Stimulated activated CD4-positive, alpha-beta T cell treated with anti-CD3 and anti-CD28 coated beads, Interleukin-4, amount 100 ng/mL, for 4 hours (primary cell): ENCODE measurements at regions not wholly inside any gene's neighbourhood (a gene's known extent, or its start where the extent isn't known, plus 50 kb on each side); places are given as distances from the start of the nearest gene placed in this dataset.

Experiments
- DNase-seq, 2 experiments: peaks; one replicate each; pipeline ENCODE4 v3.0.0-alpha.2; 2020

DNA sequence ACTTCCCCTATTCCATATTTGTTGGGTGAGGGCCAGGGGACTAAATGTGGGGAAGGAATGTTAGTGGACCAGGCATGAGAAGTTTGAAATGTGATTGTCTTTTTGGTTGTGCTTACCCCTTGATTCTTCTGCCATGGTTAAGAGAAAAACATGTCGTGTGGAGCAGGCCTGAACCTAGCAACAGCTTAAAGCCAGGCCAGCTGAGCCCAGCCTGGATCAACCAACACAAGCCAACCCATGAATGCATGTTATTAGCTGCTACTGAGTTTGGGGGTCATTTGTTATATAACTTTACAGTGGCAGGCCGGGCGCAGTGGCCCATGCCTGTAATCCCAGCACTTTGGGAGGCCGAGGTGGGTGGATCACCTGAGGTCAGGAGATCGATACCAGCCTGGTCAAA, 52.4 kb upstream of the TRIO start:
- no peak for DNase-seq

DNA sequence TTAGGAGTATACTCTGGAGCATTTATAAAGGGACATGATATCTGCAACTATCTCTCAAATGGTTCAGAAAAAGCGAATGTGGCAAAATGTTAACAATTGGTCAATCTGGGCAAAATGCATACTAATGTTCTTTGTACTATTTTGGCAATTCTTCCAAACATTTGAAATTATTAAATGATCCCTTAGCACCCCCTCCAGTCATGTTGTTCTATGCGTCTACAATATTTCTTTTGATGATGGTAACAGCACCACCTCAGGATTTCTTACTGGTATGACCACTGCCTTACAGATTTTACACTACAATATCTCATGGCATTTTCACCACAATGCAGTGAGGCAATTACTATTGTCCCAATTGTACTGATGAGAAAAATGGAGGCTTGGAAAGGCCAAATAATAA, 52.9 kb upstream of the TRIO start:
- DNase-seq = no peak

DNA sequence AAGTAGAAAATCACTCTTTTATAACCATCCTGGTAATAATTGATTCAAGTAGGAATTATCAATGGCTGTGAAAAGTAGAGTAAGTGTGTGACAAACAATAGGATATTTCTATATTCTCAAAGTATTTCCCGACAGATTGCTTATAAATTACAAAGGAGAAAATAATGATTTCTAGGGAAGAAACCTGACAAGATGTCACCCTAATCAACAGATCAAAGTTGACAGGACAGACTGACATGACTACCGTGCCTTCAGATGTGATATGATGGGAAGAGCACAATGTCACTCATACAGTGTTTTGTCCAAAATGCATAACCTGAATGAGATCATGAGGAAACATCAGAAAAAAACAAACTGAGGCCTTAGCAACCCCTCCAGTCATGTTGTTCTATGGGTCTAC, 53.9 kb upstream of the TRIO start:
- DNase-seq = no peak

DNA sequence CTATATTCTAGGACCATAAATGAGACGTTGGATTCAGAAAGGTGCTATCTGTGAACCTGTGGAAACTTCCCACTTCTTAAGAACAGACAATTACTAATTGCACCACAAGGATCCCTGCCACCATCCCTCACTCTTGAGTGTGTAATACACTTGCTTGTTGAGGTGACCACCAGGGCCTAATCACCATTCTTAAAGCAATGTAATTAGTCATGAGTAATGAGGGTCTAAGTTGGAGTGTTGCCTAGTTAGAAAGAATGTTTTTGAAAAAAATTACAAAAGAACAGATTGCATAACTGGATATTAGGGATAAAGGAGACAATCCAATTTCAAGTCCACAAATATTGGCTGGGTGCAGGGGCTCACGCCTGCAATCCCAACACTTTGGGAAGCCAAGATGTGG, 56.9 kb upstream of the TRIO start:
- DNase-seq = no peak

DNA sequence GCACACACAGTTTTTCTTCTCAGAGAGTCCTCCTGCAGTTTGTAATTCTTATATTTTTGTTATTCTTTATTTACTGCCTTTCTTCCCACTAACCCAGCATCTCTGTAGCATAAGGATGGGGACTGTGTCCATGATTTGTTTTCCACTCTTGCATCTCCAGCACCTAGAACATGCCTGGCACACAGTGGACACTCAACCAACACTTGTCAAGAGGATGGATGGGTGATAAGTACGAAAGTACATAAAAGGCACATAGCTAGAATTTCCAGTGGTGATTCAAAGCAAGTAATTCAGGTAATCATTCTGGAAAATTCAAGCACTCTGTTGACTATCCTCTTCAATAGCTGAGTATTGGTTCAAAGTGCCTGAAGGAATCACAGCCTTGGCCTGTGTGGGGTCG, 60.2 kb upstream of the TRIO start:
- no peak for DNase-seq

DNA sequence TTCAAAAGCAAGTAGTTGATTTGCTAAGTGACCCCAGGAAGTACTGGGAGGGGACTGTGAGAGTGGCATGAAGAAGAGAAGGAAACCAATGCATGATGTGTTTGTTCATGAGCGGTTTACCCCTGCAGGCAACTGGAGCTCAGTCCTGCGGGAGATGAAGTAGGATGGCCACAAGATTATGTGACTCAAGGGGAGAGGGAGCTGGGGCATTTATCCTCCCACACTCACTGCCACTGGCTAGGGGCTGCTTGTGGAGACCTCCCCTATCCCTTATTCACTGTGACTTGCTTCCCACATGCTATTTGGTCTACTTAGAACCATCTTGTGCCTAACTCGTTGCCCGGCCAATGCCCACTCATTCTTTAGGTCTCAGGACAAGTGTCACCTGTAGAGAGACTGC, 60.6 kb upstream of the TRIO start:
- no peak for DNase-seq

DNA sequence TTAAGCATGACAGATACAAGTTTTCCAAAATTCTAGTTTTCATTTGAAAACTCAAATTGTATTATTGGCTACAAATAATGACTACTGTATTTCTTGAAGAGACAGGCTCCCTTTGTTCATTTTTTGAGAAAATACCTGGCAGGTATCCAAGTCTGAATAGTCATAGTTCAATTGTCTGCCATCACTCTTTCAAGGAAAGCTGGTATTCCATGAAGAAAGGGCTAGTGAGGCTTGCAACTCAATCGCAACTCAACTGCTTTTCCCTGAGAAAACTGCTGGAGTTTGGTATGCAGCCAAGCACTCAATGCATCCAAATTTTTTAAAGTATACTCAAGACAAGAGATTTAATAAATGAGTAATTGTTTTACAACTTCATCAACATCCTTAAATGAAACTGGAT, 61.4 kb upstream of the TRIO start:
- no peak for DNase-seq

DNA sequence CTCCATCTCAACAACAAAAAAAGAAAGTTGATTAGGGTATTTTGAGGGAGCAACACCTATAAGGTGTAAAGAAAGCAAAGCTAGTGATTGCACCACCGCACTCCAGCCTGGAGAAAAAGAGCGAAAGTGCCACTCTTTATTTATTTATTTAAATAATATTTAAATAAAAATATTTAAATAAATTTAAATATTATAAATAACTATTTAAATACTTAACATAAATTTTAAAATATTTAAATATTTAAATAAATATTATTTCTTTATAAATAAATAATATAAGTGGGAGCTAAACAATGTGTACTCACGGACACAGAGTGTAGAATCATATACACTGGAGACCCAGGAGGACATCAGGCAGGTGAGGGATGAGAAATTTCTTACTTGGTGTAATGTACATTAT, 64.4 kb upstream of the TRIO start:
- no peak for DNase-seq

DNA sequence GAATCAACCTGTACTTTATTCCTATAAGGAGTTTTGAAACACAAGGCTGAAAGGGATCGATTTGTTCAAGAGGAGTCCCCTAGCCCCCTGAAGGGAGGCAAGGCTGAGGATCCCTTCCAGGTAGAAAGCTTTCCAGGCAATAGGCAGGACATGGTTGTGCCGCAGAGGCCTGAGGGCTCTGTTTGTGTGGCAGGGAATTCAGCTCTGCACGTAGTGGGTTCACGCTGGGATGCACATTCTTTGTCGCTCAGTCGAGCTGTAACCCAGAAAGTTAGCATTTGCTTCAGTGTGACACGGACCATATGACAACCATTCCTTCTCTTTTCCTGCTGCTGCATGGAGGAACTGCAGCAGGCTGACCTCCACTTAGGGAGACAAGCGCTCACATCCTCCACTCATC, 65.6 kb upstream of the TRIO start:
- no peak for DNase-seq

DNA sequence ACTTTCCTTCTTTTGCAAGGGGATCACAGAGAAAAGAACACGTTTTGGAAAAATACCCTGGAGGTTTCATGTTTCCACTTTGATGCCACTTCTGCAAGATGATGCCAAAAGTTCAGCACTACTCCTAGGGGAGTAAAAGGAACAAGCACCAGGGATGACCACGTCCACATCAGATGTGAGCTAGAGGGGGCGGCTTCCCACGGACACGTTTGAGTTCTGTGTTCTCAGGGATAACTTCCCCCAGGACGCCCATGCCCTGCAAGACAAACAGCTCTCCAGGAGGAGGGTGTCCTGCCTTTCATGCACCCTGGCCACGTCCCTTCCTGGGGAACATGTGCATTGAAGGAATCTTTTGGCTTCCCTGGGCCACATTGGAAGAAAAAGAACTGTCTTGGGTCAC, 66.6 kb upstream of the TRIO start:
- DNase-seq = no peak

DNA sequence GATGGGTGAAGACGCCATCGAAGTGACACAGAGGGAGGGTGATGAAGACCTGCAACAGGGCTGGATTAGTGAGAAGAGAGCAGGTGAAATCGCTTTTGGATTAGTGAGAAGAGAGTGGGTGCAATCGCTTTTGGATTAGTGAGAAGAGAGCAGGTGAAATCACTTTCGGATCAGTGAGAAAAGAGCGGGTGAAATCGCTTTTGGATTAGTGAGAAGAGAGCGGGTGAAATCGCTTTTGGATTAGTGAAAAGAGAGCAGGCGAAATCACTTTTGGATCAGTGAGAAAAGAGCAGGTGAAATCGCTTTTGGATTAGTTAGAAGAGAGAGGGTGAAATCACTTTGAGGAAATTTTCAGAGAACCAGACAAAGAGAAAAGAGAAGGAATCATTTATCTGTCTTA, 67.2 kb upstream of the TRIO start:
- no peak for DNase-seq

DNA sequence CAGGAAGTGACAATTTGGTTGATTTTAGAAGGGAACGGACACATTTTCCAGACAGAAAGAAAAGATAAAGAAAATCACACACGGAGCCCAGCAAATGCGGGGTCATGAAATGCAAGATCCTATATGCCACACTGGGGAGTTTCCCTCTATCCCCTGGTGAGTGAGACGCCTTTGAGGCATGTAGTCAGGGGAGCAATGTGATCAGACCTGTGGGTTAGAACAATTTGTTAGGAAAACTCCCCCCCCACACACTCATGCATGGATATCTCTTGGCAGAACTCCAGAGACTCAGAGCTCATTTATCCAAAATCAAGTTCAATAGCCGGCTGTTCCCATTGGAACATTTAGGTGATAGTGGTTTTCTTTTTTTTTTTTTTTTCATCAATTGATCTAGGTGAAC, 71.7 kb upstream of the TRIO start:
- DNase-seq = no peak

DNA sequence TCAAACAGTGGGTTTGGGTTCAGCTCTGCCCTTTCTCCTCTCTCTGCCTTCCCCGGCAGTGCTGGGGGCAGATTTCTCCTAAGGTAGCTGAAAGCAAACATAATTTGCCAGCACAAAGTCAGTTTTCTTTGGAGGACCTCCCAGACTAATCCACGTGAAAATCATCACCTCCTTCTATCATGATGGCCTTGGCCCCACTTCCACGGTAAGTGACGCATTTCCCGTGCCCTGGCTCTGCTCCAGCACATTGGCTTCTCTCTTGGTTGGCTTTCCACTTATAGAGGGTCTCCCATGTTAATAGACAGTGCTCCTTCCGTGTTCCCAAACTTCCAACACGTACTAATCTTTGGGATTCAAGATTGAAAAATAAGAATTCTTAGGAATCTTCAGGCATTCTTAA, 74.1 kb upstream of the TRIO start:
- no peak for DNase-seq

DNA sequence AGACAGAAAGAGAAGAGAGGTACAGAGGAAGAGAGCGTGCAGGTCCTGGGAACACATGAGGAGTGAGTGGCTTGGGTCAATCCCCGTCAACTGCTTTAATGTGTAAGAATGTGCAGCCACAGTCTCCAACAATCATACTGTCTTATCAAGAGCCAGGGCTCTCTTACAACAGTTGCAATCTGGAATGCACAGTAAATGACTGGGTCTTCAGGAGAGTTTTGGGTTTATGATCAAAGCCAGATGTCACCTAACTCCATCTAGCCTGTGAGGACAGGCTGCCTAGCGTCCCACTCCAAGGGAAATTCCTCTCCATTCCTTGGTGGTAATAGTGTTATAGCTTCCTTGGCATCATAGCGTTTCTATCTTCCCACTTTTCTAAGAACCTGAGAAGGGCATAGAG, 75.0 kb upstream of the TRIO start:
- no peak for DNase-seq

DNA sequence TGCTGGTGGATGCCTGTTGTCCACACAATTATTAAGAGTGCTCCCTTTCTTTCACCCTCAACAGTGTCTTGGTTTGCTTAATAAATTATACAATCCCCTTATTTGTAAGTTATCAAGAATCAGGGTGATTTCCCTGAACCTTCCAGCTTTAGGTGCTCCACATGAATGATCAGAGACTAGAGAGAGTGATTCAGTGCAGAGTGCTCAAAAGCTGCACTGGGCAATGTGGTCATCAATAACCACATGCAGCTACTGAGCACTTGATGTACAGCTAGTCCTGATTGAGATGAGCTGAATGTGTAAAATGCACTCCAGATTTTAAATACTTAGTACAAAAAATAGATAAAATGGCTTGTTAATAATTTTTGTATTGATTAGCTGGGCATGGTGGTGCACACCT, 76.8 kb upstream of the TRIO start:
- DNase-seq = no peak

DNA sequence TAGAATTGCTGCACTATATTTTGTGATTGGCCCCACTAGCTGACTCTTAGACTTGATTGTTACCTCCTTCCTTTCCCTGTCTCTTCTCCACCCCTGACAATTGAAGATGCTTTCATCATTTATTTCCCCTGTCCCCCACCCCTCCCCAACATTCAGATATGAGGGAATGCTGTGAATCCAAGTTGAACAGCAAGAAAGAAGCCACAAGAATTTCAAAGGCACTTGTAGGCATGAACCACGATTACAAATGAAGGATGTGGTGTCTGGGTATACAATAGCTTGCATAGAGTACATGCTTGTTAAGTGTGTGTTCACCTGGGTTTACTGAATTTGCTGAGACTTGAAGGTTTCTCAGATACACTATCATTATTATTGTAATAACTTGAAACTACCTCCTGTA, 78.3 kb upstream of the TRIO start:
- DNase-seq = no peak

DNA sequence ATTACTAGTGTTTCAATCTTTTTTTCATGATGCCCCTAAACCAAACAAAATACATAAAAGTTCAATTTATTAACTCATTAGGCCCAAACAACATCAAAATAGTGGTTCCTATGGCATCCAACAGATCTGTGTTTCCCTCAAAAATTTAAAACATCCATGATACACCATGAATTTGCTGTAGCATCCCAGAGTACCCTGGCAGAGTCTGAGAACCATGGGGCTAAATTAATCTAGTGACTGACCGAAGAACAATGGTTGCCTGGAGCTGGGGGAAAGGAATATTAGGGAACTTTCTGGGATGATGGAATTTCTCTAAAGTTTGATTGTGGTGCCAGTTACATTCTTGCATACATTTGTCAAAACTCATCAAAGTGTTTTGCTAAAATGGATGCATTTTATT, 79.5 kb upstream of the TRIO start:
- no peak for DNase-seq

DNA sequence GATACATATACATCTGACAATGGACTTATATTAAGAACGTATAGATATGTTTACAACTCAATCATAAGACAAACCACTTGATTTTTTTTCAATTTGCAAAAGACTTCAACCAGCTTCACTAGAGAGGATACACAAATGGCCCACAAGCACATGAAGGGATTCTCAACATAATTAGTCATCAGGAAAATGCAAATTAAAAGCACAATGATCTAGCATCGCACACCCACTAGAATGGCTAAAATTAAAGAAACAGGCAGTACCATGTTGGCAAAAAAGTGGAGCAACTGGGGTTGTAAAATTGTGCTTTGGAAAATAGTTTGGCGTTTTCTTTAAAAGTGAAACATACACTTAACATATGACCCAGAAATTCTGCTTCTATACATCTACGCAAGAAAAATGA, 80.0 kb upstream of the TRIO start:
- no peak for DNase-seq

DNA sequence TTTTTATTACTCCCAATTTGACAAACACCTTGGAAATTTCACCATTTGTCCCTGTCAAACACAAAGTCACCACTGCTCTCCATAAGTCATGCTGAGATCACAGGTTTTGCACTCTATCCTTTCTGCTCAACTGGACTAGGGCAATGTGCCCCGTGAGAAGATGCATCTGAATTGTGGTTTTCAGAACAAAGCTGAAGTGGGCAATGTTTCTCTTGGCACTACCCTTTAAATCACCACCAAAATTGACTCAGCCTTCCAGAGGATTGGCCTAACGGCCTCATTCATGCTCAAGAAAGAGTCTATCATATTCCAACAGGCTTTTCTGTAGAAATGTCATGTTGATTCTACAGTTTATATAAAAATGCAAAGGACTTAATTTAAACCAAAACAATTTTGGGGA, 81.0 kb upstream of the TRIO start:
- DNase-seq = no peak

DNA sequence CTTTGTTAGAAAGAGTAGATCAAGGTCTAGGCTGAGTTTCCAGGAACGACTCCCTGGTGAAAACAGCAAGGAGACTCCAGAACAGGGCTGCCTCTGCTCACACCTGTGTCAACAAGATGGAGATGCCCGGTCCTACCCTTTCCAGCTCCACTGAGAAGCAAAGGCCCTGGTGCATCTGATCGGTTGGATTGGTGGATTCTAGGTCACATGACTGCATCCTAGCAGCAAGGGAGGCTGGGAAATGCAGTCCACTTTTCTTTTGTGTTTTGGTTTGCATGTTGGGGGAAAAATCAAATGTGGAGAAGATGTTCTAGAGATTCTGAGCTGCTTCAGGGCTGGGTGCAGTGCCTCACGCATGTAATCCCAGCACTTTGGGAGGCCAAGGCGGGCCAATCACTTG, 82.0 kb upstream of the TRIO start:
- DNase-seq = no peak

DNA sequence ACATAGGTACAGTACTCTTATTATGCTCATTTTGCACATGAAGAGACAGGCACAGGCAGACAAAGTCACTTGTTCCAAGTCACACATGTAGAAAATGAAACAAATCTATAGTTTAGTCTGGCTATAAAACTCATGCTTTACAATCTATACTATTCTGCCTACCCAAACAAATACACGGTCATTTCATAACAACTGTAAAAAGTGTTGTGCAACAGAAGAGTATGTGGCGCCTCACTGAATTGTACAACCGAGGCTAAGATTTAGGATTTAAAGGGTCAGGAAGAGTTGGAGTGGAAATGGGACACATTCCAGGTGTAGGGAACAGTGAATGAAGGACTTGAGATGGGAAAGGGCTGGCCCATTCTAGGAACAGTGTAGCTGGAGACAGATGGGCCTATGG, 82.9 kb upstream of the TRIO start:
- DNase-seq = no peak

DNA sequence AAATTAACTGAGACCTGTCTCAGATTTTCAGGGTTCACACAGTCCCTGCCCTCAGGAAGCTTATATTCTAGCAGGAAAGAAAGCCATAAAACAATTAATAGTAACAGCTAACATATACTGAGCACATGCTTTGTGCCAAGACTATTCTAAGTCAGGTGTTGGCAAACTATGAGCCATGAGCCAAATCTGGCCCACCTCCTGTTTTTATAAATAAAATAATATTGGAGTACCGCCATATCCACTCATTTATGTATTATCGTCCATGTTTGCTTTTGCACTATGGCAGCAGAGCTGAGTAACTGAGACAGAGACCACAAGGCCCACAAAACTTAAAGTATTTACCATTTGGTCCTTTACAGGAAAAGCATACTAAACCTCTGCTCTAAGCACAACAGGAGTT, 83.3 kb upstream of the TRIO start:
- DNase-seq = no peak

DNA sequence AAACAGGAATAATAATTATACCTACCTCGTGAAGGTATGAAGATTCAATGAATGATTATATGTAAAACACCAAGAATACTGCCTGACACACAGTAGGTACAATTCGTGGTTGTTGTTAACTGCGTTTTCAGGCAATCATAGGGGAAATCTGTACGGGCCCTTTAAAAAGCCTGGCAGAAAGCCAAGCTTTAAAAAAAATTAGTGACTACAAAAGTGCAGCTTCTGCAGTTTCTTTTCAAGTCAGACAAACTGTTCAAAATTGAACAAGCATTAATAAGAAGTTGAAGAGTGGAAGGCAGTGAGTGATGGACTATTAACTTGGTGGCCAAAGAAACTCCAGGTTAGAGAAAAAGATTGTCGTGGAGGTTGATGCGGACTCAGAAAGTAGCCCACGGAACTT, 85.9 kb upstream of the TRIO start:
- no peak for DNase-seq

DNA sequence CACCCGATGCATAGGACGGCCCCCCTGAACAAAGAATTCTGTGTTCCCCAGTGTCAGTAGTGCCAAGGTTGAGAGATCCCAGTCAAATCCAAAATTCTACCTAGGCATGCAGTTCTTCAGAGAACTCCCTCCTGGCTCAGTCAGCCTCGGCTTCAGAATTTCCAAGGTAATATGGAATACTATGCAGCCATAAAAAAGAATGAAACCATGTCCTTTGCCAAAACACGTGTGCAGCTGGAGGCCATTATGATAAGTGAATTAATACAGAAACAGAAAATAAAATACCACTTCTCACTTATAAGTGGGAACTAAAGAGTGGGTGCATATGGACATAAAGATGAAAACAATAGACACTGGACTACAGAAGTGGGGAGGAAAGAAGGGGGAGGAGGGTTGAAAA, 87.1 kb upstream of the TRIO start:
- no peak for DNase-seq

DNA sequence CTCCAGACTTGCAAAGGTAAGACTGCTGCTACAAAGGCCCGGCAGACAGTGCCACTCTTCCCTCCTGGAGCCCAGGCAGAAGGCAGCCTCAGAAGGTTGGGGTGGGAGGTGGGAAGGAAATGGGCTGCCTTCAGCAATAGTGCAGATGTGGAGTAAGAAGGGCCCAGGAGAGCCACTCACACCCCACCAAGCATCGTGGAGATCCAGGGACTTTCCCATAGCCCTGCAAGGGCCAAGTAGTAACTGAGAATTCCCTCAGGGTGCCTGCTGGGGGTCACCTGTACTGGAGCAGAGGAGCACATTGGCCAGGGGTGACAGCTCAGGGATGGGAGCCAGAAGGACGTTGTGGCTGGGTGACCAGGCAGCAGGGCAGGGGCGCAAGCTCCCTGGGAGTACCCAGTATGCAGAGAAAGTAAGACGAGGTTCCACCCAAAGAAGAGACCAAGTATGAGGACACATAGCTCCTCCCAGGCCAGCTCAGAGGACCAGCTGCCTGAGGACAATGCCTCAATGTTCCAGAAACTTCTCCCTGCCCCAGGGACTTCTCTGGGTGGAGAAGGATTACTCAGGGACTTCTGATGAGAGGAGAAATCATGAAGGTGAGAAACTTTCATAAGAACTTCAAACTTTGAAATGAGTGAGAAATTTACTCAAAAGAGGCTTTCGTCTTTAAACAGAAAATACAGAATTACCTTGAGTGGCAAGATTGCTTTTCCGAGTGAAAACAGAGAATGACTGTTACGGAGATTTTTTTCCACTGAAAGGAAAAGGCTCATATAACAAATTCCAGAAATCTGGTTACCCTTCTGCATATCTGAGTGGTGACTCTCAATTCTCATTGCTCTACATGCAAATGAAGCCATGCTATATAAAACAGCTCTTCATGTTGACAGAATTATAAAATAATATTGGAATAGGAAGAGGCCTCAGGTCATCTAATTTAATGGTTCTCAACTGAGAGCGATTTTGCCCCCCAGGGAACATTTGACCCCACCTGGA, 87.9 kb upstream of the TRIO start:
- DNase-seq = no peak
